NT2/D1 (cell line): ENCODE measurements at regions not wholly inside any gene's neighbourhood (a gene's known extent, or its start where the extent isn't known, plus 50 kb on each side); places are given as distances from the start of the nearest gene placed in this dataset.

Source experiments
- YY1 ChIP-seq: IDR thresholded peaks from 2 replicates; pipeline ENCODE4 v1.6.1; 2011; ENCODE audit not compliant: insufficient read length, insufficient read depth
- ZNF274 ChIP-seq: IDR thresholded peaks from 2 replicates; pipeline ENCODE4 v1.6.1; 2011; ENCODE audit warnings: mild to moderate bottlenecking, low read depth, low read length

- TF ChIP-seq YY1, result no peak
- TF ChIP-seq ZNF274, result no peak
Observed at GRCh38 chr20:19056909-19057308, 155.5 kb upstream of the SLC24A3 start.
